PFSK-1 (cell line): ENCODE measurements at regions not wholly inside any gene's neighbourhood (a gene's known extent, or its start where the extent isn't known, plus 50 kb on each side); places are given as distances from the start of the nearest gene placed in this dataset.

ENCODE experiments used
- FOXP2 ChIP-seq: optimal IDR thresholded peaks from 2 replicates; pipeline ENCODE3; 2011; ENCODE audit warnings: borderline replicate concordance, control low read depth, inconsistent platforms; ENCODE audit not compliant: insufficient read depth; ENCODE audit errors: extremely low read length, extremely low read depth
- POLR2AphosphoS5 ChIP-seq: IDR thresholded peaks from 2 replicates; pipeline ENCODE4 v1.6.1; 2012; ENCODE audit warnings: low read depth, mild to moderate bottlenecking, control low read depth, low read length, moderate library complexity
- REST ChIP-seq, 2 experiments: IDR thresholded peaks; 2 replicates each; pipeline versions ENCODE4 v1.6.1 to v1.8.0; 2011 to 2012; ENCODE audit warnings: low read depth in 2 of 2, low read length in 2 of 2, control low read depth in 1 of 2, inconsistent platforms in 1 of 2, mild to moderate bottlenecking in 1 of 2, moderate library complexity in 1 of 2; ENCODE audit not compliant: insufficient read depth in 1 of 2
- SIN3A ChIP-seq: IDR thresholded peaks from 2 replicates; pipeline ENCODE4 v1.6.1; 2012; ENCODE audit warnings: mild to moderate bottlenecking, low read length, moderate library complexity, borderline replicate concordance; ENCODE audit not compliant: insufficient read depth
- TAF1 ChIP-seq: IDR thresholded peaks from 2 replicates; pipeline ENCODE4 v1.6.1; 2012; ENCODE audit warnings: low read length, control low read depth, borderline replicate concordance; ENCODE audit not compliant: insufficient read depth

GRCh38 chr2:186431306-186431705, 54.8 kb upstream of the ZC3H15 start:
- no peak for TF ChIP-seq FOXP2
- TF ChIP-seq SIN3A, result no peak
- TF ChIP-seq REST (IDR thresholded peaks at IDR 0.05; ENCODE audit: insufficient read depth in 1 of 2, low read depth in 2 of 2, low read length in 2 of 2), result no peak
- no peak for TF ChIP-seq POLR2AphosphoS5
- TF ChIP-seq TAF1, result no peak

- TF ChIP-seq SIN3A (no peak), TAF1 (no peak), REST (IDR thresholded peaks at IDR 0.05; ENCODE audit: insufficient read depth in 1 of 2, low read depth in 2 of 2, low read length in 2 of 2) (peak; percentile 63 to 88), FOXP2 (no peak), POLR2AphosphoS5 (no peak)
These were observed 53.0 kb upstream of the ZC3H15 start for GRCh38 chr2:186433040-186433439.

GRCh38 chr2:186433777-186434432, 52.2 kb upstream of the ZC3H15 start:
- TF ChIP-seq FOXP2 (no peak), REST (IDR thresholded peaks at IDR 0.05; ENCODE audit: insufficient read depth in 1 of 2, low read depth in 2 of 2, low read length in 2 of 2) (no peak), TAF1 (no peak), POLR2AphosphoS5 (no peak)
